GM19023 (cell line): ENCODE measurements at regions not wholly inside any gene's neighbourhood (a gene's known extent, or its start where the extent isn't known, plus 50 kb on each side); places are given as distances from the start of the nearest gene placed in this dataset.

ENCODE experiments used
- ATAC-seq: cut with Tn5 transposase; IDR thresholded peaks from one replicate; pipeline ENCODE4 v1.9.1; 2021; ENCODE audit warnings: mild to moderate bottlenecking, moderate library complexity; ENCODE audit not compliant: unreplicated experiment

- ATAC-seq, result no peak
Observed at GRCh38 chr18:77970814-77971213, 721.2 kb downstream of the GALR1 start.

- no peak for ATAC-seq
Observed at GRCh38 chr18:77973745-77974144, 724.1 kb downstream of the GALR1 start.

GRCh38 chr18:77974329-77974728 is 724.7 kb downstream of the GALR1 start:
- ATAC-seq, result no peak

GRCh38 chr18:77977331-77977730 is 727.7 kb downstream of the GALR1 start:
- ATAC-seq, result no peak

GRCh38 chr18:77980275-77980674 is 730.6 kb downstream of the GALR1 start:
- ATAC-seq, result no peak

GRCh38 chr18:77981874-77982273 is 732.2 kb downstream of the GALR1 start:
- no peak for ATAC-seq

GRCh38 chr18:77983270-77983669 is 733.6 kb downstream of the GALR1 start:
- no peak for ATAC-seq

- ATAC-seq, result no peak
Observed at GRCh38 chr18:77984178-77984577, 734.5 kb downstream of the GALR1 start.

- no peak for ATAC-seq
Observed at GRCh38 chr18:77984833-77985232, 735.2 kb downstream of the GALR1 start.

- no peak for ATAC-seq
Observed at GRCh38 chr18:77985526-77986281, 736.1 kb downstream of the GALR1 start.

- no peak for ATAC-seq
Observed at GRCh38 chr18:77990131-77990530, 740.5 kb downstream of the GALR1 start.

- no peak for ATAC-seq
Observed at GRCh38 chr18:77990901-77991300, 741.3 kb downstream of the GALR1 start.

GRCh38 chr18:77992057-77992456 is 742.4 kb downstream of the GALR1 start:
- ATAC-seq, result no peak

GRCh38 chr18:77993188-77993981 is 743.7 kb downstream of the GALR1 start:
- no peak for ATAC-seq

GRCh38 chr18:77995593-77995992 is 745.9 kb downstream of the GALR1 start:
- ATAC-seq, result no peak

- no peak for ATAC-seq
Observed at GRCh38 chr18:77996737-77997136, 747.1 kb downstream of the GALR1 start.

- no peak for ATAC-seq
Observed at GRCh38 chr18:78001811-78002210, 752.2 kb downstream of the GALR1 start.

GRCh38 chr18:78006006-78006773 is 756.5 kb downstream of the GALR1 start:
- no peak for ATAC-seq

- no peak for ATAC-seq
Observed at GRCh38 chr18:78006774-78007260, 757.2 kb downstream of the GALR1 start.

GRCh38 chr18:78010363-78010762 is 760.7 kb downstream of the GALR1 start:
- ATAC-seq, result no peak

- no peak for ATAC-seq
Observed at GRCh38 chr18:78017869-78018268, 768.2 kb downstream of the GALR1 start.
